ENCODE measurements at regions not wholly inside any gene's neighbourhood (a gene's known extent, or its start where the extent isn't known, plus 50 kb on each side); places are given as distances from the start of the nearest gene placed in this dataset.

- TF ChIP-seq USF1 (IDR thresholded peaks at IDR 0.05; ENCODE audit: borderline replicate concordance, extremely low read length, insufficient read depth, low read depth, low read length) (no peak), MXI1 (IDR thresholded peaks at IDR 0.05; ENCODE audit: low read depth, low read length) (no peak), KDM1A (IDR thresholded peaks at IDR 0.05; ENCODE audit: borderline replicate concordance) (no peak), E2F4 (IDR thresholded peaks at IDR 0.05; ENCODE audit: low read depth, low read length) (no peak), TARDBP (IDR thresholded peaks at IDR 0.05; ENCODE audit: borderline replicate concordance) (no peak), RUNX3 (IDR thresholded peaks at IDR 0.05; ENCODE audit: low read length) (no peak), MLLT1 (IDR thresholded peaks at IDR 0.05) (no peak), BHLHE40 (IDR thresholded peaks at IDR 0.05; ENCODE audit: borderline replicate concordance in 1 of 2, low read depth in 2 of 2, low read length in 1 of 2) (no peak), RFX5 (IDR thresholded peaks at IDR 0.05; ENCODE audit: low read depth, low read length) (no peak), BCL11A (IDR thresholded peaks at IDR 0.05; ENCODE audit: low read depth, low read length) (no peak), ESRRA (IDR thresholded peaks at IDR 0.05; ENCODE audit: low read length) (no peak)
Observed at GRCh38 chr3:102136183-102136582, 286.9 kb downstream of the NFKBIZ start (continued).
